Tongue (tissue), 1 donor: ENCODE measurements at regions not wholly inside any gene's neighbourhood (a gene's known extent, or its start where the extent isn't known, plus 50 kb on each side); places are given as distances from the start of the nearest gene placed in this dataset.

Experiments used
- DNase-seq: peaks from one replicate; pipeline ENCODE4 v3.0.0-alpha.2; 2015

GRCh38 chr20:50393990-50394561, 116.1 kb upstream of the PTPN1 start:
- DNase-seq: no peak

GRCh38 chr20:50394569-50394968, 115.6 kb upstream of the PTPN1 start:
- no peak for DNase-seq

GRCh38 chr20:50395251-50395729, 114.9 kb upstream of the PTPN1 start:
- DNase-seq: peak; percentile 45

- no peak for DNase-seq
These were observed 114.2 kb upstream of the PTPN1 start for GRCh38 chr20:50395914-50396488.

GRCh38 chr20:50396623-50397022, 113.6 kb upstream of the PTPN1 start:
- no peak for DNase-seq

GRCh38 chr20:50397058-50397457, 113.1 kb upstream of the PTPN1 start:
- DNase-seq: no peak

GRCh38 chr20:50398064-50398463, 112.1 kb upstream of the PTPN1 start:
- no peak for DNase-seq

- no peak for DNase-seq
These were observed 111.7 kb upstream of the PTPN1 start for GRCh38 chr20:50398471-50398820.

- peak; percentile 74 for DNase-seq
These were observed 111.2 kb upstream of the PTPN1 start for GRCh38 chr20:50398821-50399554.

- DNase-seq: no peak
These were observed 110.6 kb upstream of the PTPN1 start for GRCh38 chr20:50399555-50399916.

- no peak for DNase-seq
These were observed 110.1 kb upstream of the PTPN1 start for GRCh38 chr20:50399917-50400704.

GRCh38 chr20:50400705-50401586, 109.2 kb upstream of the PTPN1 start:
- no peak for DNase-seq

GRCh38 chr20:50401587-50402418, 108.4 kb upstream of the PTPN1 start:
- DNase-seq: no peak

- DNase-seq: no peak
These were observed 106.4 kb upstream of the PTPN1 start for GRCh38 chr20:50403565-50404418.

- DNase-seq: no peak
These were observed 105.6 kb upstream of the PTPN1 start for GRCh38 chr20:50404419-50405234.

- DNase-seq: no peak
These were observed 104.8 kb upstream of the PTPN1 start for GRCh38 chr20:50405235-50405914.

- no peak for DNase-seq
These were observed 104.1 kb upstream of the PTPN1 start for GRCh38 chr20:50405915-50406609.

GRCh38 chr20:50406610-50407136, 103.5 kb upstream of the PTPN1 start:
- DNase-seq: no peak
